Right lobe of liver (tissue), 4 donors: ENCODE measurements at regions not wholly inside any gene's neighbourhood (a gene's known extent, or its start where the extent isn't known, plus 50 kb on each side); places are given as distances from the start of the nearest gene placed in this dataset.

ENCODE experiments used
- POLR2A ChIP-seq: fragments of 450-650 bp; IDR thresholded peaks from one replicate; pipeline ENCODE4 v1.6.1; 2017; ENCODE audit warnings: antibody characterized with exemption, mild to moderate bottlenecking
- TF ChIP-seq, protein P1 (sequence below), 4 donors: fragments of 200-600 bp in 3 of 4; fragments of 450-650 bp in 1 of 4; IDR thresholded peaks; one replicate each; pipeline versions ENCODE4 v1.5.1 to v1.8.0; 2016 to 2022; ENCODE audit warnings: antibody characterized with exemption in 4 of 4, mild to moderate bottlenecking in 2 of 4
- donor health status: DM: no; HTN: no; CAD: no.
- donor health status: DM: no; HTN: no; CAD: no.
- donor health status: DM: no; HTN: yes; CAD: no.

DNA sequence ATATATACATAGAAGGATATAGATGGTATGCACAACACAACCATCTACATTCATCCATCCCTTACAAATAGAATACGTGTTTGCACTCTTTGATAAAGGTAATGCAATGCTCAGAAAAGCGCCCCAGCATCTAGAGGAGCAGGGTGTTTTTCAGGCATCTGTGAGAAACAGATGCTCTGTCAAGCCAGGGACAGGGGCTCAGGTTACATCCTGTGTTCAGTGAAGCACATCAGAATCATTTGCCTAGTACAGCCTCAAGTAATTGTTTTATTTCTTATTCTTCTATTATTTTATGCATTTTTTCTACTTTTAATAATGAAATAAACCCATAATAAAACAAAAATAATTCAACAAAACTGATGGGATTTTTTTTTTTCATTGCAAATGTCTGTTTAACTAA is 50.5 kb upstream of the HIF1A start:
- TF ChIP-seq, protein P1, sequence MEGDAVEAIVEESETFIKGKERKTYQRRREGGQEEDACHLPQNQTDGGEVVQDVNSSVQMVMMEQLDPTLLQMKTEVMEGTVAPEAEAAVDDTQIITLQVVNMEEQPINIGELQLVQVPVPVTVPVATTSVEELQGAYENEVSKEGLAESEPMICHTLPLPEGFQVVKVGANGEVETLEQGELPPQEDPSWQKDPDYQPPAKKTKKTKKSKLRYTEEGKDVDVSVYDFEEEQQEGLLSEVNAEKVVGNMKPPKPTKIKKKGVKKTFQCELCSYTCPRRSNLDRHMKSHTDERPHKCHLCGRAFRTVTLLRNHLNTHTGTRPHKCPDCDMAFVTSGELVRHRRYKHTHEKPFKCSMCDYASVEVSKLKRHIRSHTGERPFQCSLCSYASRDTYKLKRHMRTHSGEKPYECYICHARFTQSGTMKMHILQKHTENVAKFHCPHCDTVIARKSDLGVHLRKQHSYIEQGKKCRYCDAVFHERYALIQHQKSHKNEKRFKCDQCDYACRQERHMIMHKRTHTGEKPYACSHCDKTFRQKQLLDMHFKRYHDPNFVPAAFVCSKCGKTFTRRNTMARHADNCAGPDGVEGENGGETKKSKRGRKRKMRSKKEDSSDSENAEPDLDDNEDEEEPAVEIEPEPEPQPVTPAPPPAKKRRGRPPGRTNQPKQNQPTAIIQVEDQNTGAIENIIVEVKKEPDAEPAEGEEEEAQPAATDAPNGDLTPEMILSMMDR (IDR thresholded peaks at IDR 0.05) = no peak
- TF ChIP-seq POLR2A = no peak
